Common myeloid progenitor, CD34-positive (primary cell): ENCODE measurements at regions not wholly inside any gene's neighbourhood (a gene's known extent, or its start where the extent isn't known, plus 50 kb on each side); places are given as distances from the start of the nearest gene placed in this dataset.

Source experiments
- CTCF ChIA-PET: fragments of 350-600 bp; sonication (Branson Sonifier 250); formaldehyde crosslinking; loops from one replicate; lab custom pipeline; 2021; ENCODE audit warnings: antibody characterized with exemption; lab: Charles Lee
- POLR2A ChIA-PET: fragments of 350-600 bp; sonication (Branson Sonifier 250); formaldehyde crosslinking; loops from one replicate; lab custom pipeline; 2021; ENCODE audit warnings: antibody characterized with exemption; lab: Charles Lee
- DNase-seq, 3 donors: peaks; one replicate each; pipeline versions ENCODE4 v3.0.0 to v3.0.0-alpha.2; 2013
- H3K27ac ChIP-seq, 2 experiments: 1 replicate in 1 of 2; 2 replicates in 1 of 2; pipeline ENCODE4 v1.7.0; 2013; ENCODE audit warnings: inconsistent platforms in 2 of 2, low read length in 2 of 2, mild to moderate bottlenecking in 2 of 2, low read depth in 1 of 2, moderate library complexity in 1 of 2; ENCODE audit not compliant: severe bottlenecking in 2 of 2, insufficient read depth in 1 of 2, poor library complexity in 1 of 2
- H3K27me3 ChIP-seq, 5 experiments: replicated peaks in 2 of 5; 1 replicate in 3 of 5; 2 replicates in 2 of 5; pipeline versions ENCODE4 v1.6.1 to v1.7.0; 2013; ENCODE audit warnings: low read length in 4 of 5, mild to moderate bottlenecking in 2 of 5, moderate library complexity in 2 of 5, inconsistent platforms in 1 of 5; ENCODE audit not compliant: insufficient read depth in 5 of 5, control insufficient read depth in 4 of 5
- H3K36me3 ChIP-seq, 4 experiments: 1 replicate in 2 of 4; 2 replicates in 2 of 4; pipeline versions ENCODE4 v1.6.1 to v1.7.0; 2013; ENCODE audit warnings: low read length in 3 of 4, control low read depth in 1 of 4, mild to moderate bottlenecking in 1 of 4; ENCODE audit not compliant: control insufficient read depth in 4 of 4, insufficient read depth in 4 of 4
- H3K4me1 ChIP-seq, 4 experiments: 1 replicate in 3 of 4; 2 replicates in 1 of 4; pipeline versions ENCODE4 v1.6.1 to v1.7.1; 2013; ENCODE audit warnings: low read length in 3 of 4, mild to moderate bottlenecking in 3 of 4, control low read depth in 1 of 4, inconsistent platforms in 1 of 4, moderate library complexity in 1 of 4; ENCODE audit not compliant: control insufficient read depth in 4 of 4, insufficient read depth in 4 of 4; ENCODE audit errors: control extremely low read depth in 1 of 4
- H3K4me3 ChIP-seq, 7 experiments: 1 replicate in 4 of 7; 2 replicates in 3 of 7; pipeline versions ENCODE4 v1.5.1 to v1.7.0; 2013; ENCODE audit warnings: mild to moderate bottlenecking in 7 of 7, low read length in 6 of 7, moderate library complexity in 6 of 7, inconsistent platforms in 2 of 7, low read depth in 2 of 7, control low read depth in 1 of 7; ENCODE audit not compliant: insufficient read depth in 4 of 7, control insufficient read depth in 1 of 7; ENCODE audit errors: extremely low read depth in 1 of 7
- H3K9me3 ChIP-seq, 5 experiments: 1 replicate in 4 of 5; 2 replicates in 1 of 5; pipeline versions ENCODE4 v1.6.1 to v1.7.1; 2013; ENCODE audit warnings: low read length in 4 of 5, mild to moderate bottlenecking in 2 of 5, inconsistent platforms in 1 of 5, low read depth in 1 of 5, moderate library complexity in 1 of 5; ENCODE audit not compliant: control insufficient read depth in 4 of 5, insufficient read depth in 2 of 5; ENCODE audit errors: control extremely low read depth in 1 of 5
- WGBS: methylation state at CpG from one replicate; pipeline ENCODE4 v1.1.5; 2013; ENCODE audit not compliant: insufficient coverage; 5-methylcytosine and 5-hydroxymethylcytosine counted together

- no CpG with 5 or more reads among the region's 2 CpGs for WGBS
- ChIA-PET POLR2A (no interaction called here), CTCF (no interaction called here)
- Histone ChIP-seq H3K4me3 (no peak overlapping the region), H3K9me3 (no peaks in the 10 kb centered on the region), H3K36me3 (no peaks in the 10 kb centered on the region), H3K27ac (no peak overlapping the region), H3K4me1 (peaks cover 0 to 3% (median 0%) of the 10 kb centered on the region in 4 experiments), H3K27me3 (no peaks in the 10 kb centered on the region)
- no peak for DNase-seq
Measured at GRCh38 chr3:13217253-13217652, 144.0 kb upstream of the IQSEC1 start.

- POLR2A ChIA-PET, result interaction anchor here (0.6 kb wide), 1 partner anchor 55 kb away, joined by 3 read pairs; no protein-coding TSS in a partner anchor
Measured at GRCh38 chr3:13215940-13216546, 142.8 kb upstream of the IQSEC1 start.

GRCh38 chr3:13214847-13215472, 141.7 kb upstream of the IQSEC1 start:
- Histone ChIP-seq H3K27ac (no peak overlapping the region), H3K27me3 (no peaks in the 10 kb centered on the region), H3K4me3 (no peak overlapping the region), H3K9me3 (no peaks in the 10 kb centered on the region), H3K36me3 (no peaks in the 10 kb centered on the region), H3K4me1 (peaks cover 0 to 3% (median 0%) of the 10 kb centered on the region in 4 experiments)
- POLR2A ChIA-PET, result no interaction called here
- DNase-seq, result no peak
- 94% methylated on average over 15 of the region's 15 CpGs for WGBS
- CTCF ChIA-PET, result interaction anchor here (0.6 to 1.3 kb wide), 3 partner anchors 9 to 119 kb away, joined by 3 to 4 read pairs (median 3); no protein-coding TSS in a partner anchor

More at GRCh38 chr3:13215940-13216546, 142.8 kb upstream of the IQSEC1 start:
- H3K9me3 ChIP-seq, result no peaks in the 10 kb centered on the region
- WGBS, result 83% methylated on average over 6 of the region's 8 CpGs
- no peaks in the 10 kb centered on the region for H3K36me3 ChIP-seq
- peaks cover 0 to 3% (median 0%) of the 10 kb centered on the region in 4 experiments for H3K4me1 ChIP-seq
- no peak overlapping the region for H3K4me3 ChIP-seq
- no peak for DNase-seq
- no peaks in the 10 kb centered on the region for H3K27me3 ChIP-seq
- CTCF ChIA-PET, result interaction anchor here (0.6 to 1.0 kb wide), 2 partner anchors 8 to 118 kb away, joined by 3 to 4 read pairs; no protein-coding TSS in a partner anchor
- no peak overlapping the region for H3K27ac ChIP-seq

- 96% methylated on average over 24 of the region's 26 CpGs for WGBS
- H3K27ac ChIP-seq, result no peak overlapping the region
- H3K27me3 ChIP-seq, result no peaks in the 10 kb centered on the region
- DNase-seq, result no peak
- no peaks in the 10 kb centered on the region for H3K9me3 ChIP-seq
- CTCF ChIA-PET, result interaction anchor here (1.3 kb wide), 1 partner anchor 21 kb away, joined by 3 read pairs; no protein-coding TSS in a partner anchor
- POLR2A ChIA-PET, result no interaction called here
- peaks cover 0 to 3% (median 0%) of the 10 kb centered on the region in 4 experiments for H3K4me1 ChIP-seq
- no peaks in the 10 kb centered on the region for H3K36me3 ChIP-seq
- no peak overlapping the region for H3K4me3 ChIP-seq
Measured at GRCh38 chr3:13213911-13214846, 140.9 kb upstream of the IQSEC1 start.

- Histone ChIP-seq H3K4me3 (no peak overlapping the region), H3K36me3 (no peaks in the 10 kb centered on the region), H3K9me3 (no peaks in the 10 kb centered on the region), H3K27me3 (peaks cover 0 to under 1% (median 0%) of the 10 kb centered on the region in 5 experiments), H3K27ac (no peak overlapping the region), H3K4me1 (peaks cover 0 to 3% (median 0%) of the 10 kb centered on the region in 4 experiments)
- ChIA-PET CTCF (no interaction called here), POLR2A (no interaction called here)
- no peak for DNase-seq
- 100% methylated on average over 3 of the region's 3 CpGs for WGBS
Measured at GRCh38 chr3:13213490-13213889, 140.3 kb upstream of the IQSEC1 start.

GRCh38 chr3:13211605-13212210, 138.5 kb upstream of the IQSEC1 start:
- no peak overlapping the region for H3K27ac ChIP-seq
- ChIA-PET CTCF (no interaction called here), POLR2A (no interaction called here)
- WGBS, result 87% methylated on average over 16 of the region's 16 CpGs
- no peak overlapping the region for H3K4me3 ChIP-seq
- H3K4me1 ChIP-seq, result peaks cover 0 to 3% (median 0%) of the 10 kb centered on the region in 4 experiments
- H3K9me3 ChIP-seq, result no peaks in the 10 kb centered on the region
- no peaks in the 10 kb centered on the region for H3K36me3 ChIP-seq
- DNase-seq, result no peak
- H3K27me3 ChIP-seq, result peaks cover 0 to 10% (median 0%) of the 10 kb centered on the region in 5 experiments
